ENCODE measurements at regions not wholly inside any gene's neighbourhood (a gene's known extent, or its start where the extent isn't known, plus 50 kb on each side); places are given as distances from the start of the nearest gene placed in this dataset.
"Not testable (repeated sequence)": the region's sequence is repeated elsewhere in the genome, so short reads cannot be mapped to it uniquely, and the experiment has no call there.

DNA sequence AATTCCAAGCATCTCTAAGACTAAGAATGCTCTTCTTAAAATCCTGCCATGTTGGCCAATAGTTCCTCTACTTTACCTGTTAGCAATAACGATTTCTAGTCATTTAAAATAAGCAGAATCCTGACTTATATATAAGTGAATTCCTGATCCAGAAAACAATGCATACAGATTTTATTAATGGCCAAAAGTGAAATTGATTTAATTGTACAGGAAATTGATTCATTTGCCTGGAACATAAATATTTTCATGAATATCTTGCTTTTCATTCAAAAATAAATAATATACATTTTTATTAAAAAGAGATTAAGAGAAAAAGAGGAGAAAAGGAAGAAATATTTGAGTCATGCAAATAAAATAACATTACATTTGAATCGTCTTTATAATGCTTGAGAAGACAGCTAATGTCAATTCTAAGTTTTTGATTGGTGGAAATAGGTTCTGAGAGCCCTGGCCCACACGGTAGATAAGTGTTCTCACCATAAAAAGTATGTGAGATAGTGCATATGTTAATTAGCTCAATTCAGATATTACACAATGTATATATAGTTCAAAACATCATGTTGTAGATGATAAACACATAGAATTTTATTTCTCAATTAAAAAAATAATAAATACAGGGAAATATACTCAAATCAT lies 323.2 kb upstream of the MIR17HG start:
- DNase-seq (ENCODE audit: low spot score): no peak

DNA sequence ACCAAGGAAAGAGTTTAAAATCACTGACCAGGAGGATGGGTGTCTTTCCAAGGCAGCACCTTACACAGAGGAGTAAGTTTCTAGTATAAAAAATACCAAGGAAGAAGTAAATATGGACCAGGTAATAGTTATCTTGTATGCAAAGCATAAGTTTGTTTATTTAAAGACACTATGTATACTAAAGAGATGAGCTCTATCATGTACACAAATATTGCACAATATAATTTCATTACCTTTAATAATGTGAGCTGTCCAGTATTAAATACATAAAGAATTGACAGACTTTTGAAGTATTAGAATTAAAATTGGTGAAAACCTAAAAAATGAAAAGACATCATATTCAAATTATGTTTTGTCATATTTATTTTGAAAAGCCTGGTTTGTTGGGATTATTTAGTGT lies 322.0 kb upstream of the MIR17HG start:
- DNase-seq (ENCODE audit: low spot score): no peak

DNA sequence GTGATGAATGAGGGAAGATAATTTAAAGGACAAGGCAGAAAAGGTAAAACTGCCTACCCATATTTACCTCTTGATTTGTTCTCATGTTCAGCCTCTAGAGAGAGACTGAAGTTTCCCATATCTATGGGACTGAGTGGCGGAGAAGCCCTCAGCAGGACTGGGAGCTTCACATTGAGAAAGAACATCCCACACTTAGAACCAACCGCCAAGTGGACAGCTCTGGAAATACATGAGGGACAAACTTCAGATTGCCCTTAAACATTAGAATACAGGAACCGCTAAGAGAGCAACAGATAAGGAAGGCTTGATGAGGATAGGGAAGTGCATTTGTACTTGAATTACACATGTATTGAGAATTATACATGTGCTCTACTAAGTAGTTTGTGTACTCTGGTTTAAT lies 316.0 kb upstream of the MIR17HG start:
- DNase-seq (ENCODE audit: low spot score): no peak

DNA sequence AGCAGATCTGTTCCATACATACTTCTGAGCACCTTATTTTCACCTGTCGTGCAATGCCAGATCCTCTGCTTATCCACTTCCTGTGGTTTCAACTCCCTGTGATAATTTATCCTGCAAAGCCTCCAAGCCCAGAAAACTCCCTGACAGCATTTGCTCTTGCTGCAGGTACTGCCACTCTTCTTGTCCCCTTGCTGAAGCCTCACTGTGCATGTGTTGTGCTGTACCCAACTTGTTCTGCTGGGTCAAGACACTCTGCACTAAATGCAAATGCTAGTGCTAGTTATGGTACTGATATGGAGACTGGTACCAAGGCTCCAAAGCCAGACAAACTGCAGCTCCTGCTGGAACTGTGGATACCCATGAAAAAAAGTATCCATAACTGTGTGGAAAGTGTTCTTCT lies 315.4 kb upstream of the MIR17HG start:
- no peak for DNase-seq (ENCODE audit: low spot score)

DNA sequence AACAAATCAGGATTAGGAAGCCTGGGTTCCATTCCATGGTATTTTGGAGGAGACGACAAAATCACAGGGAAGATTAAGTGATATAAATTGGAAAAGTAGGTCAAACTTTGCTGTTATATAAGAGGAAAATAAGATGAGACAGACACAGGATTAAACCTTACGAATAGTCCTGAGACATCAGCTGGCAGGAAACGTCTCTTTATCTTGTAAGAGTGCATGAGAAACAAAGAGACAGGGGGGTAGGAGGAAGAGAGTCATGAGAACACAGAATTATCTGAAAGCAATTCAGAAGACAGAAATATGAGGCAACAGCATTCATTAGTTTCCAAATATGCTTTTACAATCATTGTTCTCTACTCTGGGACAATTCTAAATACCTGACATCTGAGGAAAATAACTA lies 310.6 kb upstream of the MIR17HG start:
- DNase-seq (ENCODE audit: low spot score): no peak

DNA sequence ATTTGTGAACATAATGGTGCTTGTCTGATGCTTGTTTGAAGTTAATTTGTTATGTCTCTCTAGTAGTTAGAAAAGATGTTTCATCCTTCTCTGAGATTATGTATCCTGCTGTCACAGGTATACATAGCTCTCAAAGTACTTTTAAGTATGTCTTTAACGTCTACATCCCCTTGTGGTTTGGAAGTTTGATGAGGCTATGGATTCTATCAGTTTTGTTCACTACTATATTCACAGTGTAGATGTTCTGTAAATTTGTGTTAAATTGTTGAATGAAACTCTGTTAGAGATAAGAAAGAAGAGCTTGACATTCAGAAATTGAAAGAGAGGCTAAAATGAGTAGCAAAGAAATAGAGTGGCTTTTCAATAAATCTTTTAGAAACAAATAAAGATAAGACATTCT lies 304.6 kb upstream of the MIR17HG start:
- no peak for DNase-seq (ENCODE audit: low spot score)

DNA sequence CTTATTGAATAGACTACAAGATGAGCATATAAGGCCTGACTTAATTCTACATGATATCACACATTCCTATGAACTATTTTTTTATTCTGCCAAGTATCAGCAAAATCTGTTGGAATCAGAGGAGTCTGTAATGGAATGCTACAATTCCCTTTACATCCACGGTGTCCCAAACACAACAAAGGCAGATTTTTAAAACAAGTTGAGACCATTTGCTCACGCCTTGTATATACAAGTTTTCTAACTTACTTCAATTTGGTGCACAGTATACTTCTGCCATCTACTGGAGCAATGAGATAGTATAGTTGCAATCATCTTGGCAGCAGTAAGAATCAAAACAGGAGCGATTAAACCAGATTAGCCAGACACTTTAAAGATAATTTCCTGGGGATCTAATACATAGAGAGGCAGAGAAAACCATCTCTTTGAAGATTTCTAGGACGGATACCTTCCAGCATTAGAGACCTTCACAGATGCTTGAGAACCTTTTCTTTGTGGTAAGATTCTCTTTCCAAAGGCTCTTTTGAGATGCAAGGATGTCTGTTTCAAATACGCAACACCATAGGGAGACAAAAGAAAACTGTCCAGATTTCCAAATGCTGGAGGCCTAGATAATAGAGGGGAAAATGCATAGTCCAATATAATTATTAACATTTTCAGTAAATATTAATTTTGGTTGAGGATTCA lies 302.0 kb upstream of the MIR17HG start:
- DNase-seq (ENCODE audit: low spot score): peak; percentile 40

DNA sequence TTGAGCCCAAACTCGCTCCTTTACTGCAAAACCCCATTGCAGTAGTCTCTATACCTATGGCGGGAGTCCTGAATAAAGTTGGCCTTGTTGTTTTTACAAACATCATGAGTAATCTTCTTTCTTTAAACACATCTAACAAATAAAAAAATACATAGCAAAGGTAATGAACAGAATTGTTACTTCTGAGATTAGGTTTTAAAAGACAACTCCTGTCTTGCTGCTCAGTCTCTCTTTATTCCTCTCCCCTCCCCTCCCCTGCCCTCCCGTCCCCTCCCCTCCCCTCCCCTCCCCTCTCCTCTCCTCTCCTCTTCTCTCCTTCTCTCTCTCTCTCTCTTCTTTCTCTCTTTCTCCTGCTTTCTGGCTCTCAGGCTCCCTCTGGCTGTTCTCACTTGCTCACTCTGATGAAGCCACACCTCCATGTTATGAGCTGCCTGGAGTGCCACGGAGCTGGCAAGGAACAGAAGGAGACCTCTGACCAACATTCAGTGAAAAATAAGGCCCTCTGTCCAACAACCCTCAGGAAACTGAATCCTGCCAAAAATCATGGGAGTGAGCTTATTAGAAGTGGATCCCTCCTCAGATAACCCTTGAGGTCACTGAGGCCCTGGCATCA lies 300.7 kb upstream of the MIR17HG start:
- peak; percentile 4 for DNase-seq (ENCODE audit: low spot score)

DNA sequence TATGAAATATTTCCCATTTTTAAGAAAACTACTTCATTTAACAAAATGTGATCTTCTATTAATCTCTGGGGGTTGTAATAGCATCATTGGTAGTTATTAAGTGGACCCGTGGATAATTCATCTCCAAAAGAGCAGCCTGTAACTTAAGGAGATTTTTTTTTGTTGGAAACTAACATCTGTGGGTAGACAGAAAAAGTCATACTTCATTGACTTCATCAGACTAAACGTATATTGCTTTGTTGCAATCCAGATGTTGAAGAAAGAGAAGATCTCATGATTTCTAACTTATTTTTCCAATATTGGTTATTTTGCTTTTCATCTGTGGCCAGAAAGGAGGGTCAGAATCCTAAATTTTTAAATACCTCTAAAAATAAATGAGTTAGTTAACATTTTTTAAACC lies 296.5 kb upstream of the MIR17HG start:
- DNase-seq (ENCODE audit: low spot score): no peak

DNA sequence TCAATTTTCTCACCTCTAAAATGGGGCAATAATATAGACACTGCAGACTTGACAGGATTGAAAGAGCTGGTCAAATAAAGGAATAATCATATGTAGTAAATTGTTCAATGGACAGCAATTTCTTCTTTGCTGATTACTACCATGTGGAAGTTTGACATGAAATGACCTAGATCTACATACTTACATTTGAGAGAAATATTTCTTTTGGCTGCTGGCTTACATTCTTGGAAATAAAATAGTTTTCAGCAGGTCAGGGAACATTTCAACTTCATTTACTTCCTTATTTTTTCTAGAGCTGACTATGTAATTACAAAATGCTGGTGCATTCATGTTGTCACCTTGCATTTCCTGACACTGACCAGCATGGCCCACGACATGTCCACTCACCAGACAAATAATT lies 294.6 kb upstream of the MIR17HG start:
- DNase-seq (ENCODE audit: low spot score): no peak

DNA sequence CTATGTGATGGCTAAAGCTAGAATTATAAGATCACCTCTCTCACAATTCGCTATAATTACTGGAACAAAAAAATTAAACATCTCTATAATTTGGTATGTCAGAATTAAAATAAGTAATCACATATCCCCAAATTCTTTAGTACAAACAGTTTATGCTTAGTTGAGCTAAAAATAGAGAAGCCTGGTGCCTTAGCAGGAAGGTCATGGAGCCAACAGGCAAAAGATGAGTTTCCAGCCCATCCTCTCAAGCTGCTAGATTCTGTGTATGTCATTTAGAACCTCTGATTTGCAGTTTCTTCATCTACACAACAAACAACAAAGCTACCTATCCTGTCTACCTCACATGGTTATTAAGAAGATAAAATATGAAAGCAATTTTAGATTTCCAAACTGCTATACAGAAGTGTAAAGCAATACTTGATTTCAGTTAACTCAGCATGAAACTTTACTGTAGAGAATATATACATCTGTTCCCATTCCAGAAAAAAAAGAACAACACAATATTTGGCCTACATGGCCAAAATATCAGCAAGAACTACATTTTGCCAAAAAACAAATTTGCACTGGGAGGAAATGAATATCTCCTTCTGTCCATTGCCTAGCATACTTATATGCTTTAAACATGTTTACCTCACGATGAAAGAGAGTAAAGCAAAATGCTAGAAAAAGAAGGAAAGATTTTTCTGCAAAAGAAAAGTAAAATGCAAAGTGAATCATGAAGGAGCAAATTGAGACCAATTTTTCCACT lies 294.0 kb upstream of the MIR17HG start:
- no peak for DNase-seq (ENCODE audit: low spot score)

DNA sequence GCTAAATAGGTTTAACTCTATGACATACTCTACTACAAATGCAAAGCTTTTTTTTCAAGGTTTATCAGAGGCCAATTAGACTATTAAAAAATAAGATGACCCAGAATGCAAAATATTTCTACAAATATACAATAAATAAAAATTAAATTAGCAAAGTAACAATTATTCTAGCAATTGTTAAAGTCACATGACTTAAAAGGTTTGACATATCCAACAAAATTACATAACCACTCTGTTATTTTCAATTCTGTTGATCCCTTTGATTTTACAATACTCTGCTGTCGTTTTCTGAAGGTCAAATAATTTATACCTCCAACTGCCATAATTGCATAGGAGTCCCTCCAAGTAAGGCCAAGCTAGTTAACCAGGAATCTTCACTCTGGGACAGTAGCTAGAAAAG lies 292.6 kb upstream of the MIR17HG start:
- no peak for DNase-seq (ENCODE audit: low spot score)

DNA sequence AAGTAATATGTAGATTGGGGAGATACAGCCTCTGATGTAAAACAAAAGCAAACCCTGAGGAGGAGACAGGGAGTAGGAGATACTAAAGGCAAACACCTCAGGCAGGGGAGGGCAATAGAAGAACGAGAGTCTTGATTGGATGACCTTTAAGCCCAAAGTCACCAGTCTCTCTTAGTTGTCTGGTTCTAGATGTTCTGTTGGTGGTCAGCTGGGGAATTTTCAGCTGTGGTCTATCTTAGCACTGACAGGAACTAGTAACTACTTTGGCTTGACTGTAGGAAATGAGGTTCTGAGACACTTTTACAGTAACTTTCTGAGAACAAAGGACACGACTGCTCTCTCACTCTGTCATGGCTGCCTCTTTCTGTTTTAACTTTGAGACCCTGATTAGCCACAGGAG lies 290.7 kb upstream of the MIR17HG start:
- no peak for DNase-seq (ENCODE audit: low spot score)

DNA sequence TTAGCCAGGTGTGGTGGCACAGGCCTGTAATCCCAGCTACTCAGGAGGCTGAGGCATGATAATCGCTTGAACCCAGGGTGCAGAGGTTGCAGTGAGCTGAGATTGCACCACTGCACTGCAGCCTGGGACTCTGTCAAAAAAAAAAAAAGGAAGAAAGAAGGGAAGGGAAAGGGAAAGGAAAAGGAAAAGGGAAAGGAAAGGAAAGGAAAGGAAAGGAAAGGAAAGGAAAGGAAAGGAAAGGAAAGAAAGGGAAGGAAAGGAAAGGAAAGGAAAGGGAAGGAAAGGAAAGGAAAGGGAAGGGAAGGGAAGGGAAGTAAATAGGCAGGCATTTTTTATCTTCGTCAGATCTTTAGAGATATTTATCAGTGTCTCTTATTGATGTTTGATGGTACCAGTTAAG lies 290.0 kb upstream of the MIR17HG start:
- DNase-seq (ENCODE audit: low spot score): not testable (repeated sequence)

DNA sequence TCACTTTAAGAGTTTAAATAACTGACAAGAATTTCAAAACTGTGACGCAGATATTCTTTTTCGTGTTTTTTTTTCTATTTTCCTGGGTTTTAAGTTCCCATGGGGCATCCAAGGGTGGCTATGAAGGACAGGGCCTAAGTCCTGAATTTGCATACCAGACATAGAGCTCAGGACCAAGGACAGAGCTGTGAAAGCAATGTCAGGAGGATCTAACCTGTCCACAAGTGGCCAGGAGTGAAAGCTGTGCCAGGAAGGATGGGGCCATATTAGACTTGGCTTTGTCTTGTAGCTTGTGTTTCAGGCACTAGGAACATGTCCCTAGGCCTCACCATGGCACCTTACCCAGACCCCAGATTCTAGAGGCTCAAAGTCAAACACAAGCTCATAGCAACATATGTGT lies 289.4 kb upstream of the MIR17HG start:
- DNase-seq (ENCODE audit: low spot score): no peak

DNA sequence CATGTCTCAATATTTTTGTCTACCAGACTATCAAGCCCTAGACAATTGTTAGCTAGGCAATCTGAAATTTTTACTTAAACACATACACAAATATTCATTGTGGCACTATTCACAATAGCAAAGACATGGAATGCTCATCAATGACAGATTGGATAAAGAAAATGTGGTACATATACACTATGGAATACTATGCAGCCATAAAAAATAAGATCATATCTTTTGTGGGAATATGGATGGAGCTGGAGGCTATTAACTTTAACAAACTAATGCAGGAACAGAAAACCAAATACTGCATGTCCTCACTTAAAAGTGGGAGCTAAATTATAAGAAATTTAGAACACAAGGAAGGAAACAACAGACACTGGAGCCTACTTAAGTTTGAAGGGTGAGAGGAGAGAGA lies 288.6 kb upstream of the MIR17HG start:
- no peak for DNase-seq (ENCODE audit: low spot score)

DNA sequence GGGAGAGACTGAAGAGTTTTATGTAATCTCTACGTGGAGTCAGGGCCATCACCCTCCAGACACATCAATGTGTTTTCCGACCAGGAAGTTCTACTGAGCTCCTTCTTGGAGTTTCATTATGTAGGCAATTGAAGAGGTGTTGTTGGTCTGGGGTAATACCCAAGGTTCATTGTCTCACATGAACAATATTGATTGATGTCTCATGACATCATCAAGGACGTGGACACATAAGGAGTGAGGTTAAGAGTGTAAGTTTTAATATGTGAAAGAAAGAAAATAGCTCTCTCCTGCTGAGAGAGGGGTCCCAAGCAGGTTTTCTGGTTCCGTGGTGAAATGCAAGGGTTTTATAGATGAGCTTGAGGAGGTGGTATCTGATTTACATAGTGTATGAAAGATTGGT lies 280.7 kb upstream of the MIR17HG start:
- DNase-seq (ENCODE audit: low spot score): no peak

DNA sequence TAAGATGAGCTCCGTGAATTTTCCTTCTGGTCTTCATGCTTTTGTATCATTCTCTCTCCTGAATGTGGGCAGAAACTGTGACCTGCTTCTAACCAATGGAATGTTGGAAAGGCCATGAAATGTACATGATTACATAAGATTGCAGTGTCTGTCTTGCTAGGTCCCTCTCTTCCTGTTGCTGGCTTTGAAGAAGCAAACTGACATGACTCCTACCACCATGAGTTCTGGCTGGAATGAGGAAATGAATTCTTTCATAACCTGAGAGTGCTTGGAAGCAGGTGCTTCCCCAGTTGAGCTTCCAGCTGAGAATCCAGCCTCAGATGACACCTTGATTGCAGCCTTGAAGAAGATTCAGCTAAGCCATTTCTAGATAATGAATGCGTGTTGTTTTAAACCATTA lies 275.0 kb upstream of the MIR17HG start:
- no peak for DNase-seq (ENCODE audit: low spot score)

DNA sequence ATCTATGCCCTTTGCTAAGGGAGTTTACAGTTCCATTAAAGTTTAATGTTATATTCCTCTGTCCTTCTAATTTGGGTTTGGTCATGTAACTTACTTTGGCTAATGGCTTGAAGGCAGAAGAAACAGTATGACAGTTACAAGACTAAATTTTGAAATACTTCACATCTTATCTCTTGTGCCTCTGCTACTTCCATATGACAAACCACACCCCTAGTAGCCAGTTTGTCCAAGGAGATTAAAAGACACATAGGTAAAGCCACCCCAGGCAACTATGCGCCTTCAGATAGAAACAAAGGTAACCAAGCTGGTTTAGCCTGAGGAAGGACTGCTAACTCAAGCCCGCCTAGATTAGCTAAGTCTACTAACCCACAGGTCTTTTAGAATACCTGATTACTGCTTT lies 273.4 kb upstream of the MIR17HG start:
- no peak for DNase-seq (ENCODE audit: low spot score)

DNA sequence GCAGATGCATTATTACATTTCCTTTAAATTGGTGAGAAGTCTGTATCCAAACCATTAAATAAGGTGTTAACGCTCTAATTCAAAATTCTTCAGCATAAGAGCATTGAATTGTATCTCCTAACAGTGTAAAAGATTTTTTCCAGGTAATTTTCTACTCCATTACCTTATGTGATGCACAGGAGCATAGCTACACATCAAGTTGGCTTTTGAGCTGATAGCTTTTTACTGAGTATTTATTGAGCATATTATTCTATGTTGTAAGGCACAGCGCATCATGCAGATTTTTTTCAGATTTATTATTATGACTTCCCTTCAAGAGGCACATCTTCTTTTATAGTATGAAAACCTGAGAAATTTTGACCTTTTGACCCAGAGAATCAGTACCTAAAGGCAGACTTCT lies 270.7 kb upstream of the MIR17HG start:
- no peak for DNase-seq (ENCODE audit: low spot score)

DNA sequence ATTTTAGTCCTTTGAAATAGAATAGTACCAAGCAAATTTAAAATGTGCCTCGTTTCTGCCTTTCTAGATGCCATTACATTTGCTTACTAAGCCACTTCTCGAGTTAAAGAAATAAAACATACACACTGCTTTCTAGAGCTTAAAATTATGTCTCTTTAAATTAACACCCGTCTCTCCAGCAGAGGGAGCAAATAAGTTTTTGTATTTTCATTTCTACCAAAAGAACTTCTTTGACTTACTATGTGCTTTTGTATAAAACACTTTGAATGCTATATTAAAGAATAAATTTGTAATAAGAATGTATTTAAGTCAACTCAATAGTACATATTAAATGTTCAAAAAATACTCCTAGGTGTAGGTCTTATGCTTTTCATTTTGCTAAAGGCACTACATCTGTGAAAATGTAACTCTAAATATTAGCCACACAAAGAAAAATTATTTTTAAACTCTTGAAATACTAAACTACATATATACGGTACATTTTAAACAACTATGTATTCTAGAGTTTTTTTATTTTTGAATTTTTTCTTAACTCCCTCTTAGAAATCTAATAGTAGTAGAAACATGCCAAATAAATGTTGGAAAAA lies 269.3 kb upstream of the MIR17HG start:
- no peak for DNase-seq (ENCODE audit: low spot score)

DNA sequence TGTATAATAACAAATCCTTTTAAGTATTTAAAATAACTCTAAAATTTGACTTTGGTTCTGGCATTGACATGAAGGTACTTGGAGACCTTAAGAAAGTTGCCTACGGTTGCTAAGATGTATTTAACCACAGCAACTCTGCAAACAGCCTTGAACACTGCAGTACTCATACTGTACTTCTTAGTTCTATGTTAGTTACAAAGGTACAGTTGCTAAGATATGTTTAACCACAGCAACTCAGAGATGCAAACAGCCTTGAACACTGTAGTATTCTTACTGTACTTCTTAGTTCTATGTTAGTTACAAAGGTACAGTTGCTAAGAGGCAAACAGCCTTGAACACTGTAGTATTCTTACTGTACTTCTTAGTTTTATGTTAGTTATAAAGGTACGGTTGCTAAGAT lies 268.3 kb upstream of the MIR17HG start:
- DNase-seq (ENCODE audit: low spot score): no peak

DNA sequence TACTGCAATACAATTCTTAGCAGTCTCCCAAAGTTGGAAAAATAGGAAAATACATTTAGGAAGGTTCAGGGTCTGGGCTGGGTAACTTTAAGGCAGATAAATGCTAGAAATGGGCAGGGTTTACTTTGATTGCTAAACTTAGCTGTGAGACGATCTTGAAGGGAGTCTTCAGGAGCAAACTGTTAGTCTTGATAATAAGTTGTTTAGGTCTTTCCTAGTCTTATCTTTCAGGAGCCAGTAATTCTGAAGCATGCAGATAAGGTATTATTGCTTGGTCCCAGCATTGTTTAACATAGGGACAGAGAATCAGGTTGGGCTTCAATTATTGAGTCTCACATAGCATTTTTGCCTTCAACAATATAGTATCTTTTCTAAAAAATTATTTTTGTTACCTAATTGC lies 262.4 kb upstream of the MIR17HG start:
- DNase-seq (ENCODE audit: low spot score): no peak
